HG02938 (cell line): ENCODE measurements at regions not wholly inside any gene's neighbourhood (a gene's known extent, or its start where the extent isn't known, plus 50 kb on each side); places are given as distances from the start of the nearest gene placed in this dataset.
A peak's percentile ranks its signal among the peaks of the same experiment; 100 is the strongest.

ENCODE experiments used
- ATAC-seq: cut with Tn5 transposase; IDR thresholded peaks from one replicate; pipeline ENCODE4 v1.9.1; 2021; ENCODE audit warnings: mild to moderate bottlenecking, moderate library complexity; ENCODE audit not compliant: unreplicated experiment

DNA sequence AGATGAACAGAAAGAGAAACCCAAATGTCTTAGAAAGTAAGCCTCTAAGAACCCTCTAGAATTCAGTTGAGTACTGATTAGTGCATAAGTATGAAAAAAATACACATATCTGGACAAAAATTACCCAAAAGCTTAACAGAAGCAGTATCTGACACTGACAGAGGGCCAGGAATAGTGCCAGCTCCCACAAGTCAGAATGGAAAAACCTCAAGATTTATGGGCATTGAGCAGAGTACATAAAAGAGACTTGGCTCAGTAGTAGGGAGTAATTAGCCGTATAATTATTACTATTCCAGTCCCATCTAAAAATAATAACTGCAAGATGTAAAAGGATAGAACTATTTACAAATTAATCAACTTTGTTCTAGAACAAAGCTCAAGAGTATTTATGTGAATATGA is 834.5 kb downstream of the FAM181B start:
- ATAC-seq: no peak

DNA sequence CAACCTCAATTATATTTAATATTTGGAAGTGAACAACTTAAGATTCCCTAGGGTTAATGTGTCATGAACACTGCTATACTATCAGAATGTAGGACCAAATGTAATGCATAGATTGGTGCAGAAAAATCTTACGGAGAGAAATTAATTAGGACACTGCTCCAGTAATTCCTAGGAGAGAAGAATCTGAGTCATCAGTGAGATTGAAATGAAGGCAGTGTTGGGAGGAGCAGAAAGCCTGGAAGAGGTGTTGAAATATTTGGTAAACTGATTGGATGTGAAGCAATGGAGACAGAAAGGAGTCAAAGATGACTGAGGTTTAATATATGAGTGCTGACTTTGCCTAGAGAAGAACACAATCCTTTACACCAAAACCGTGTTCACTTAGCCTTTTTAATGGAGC is 836.0 kb downstream of the FAM181B start:
- no peak for ATAC-seq

- no peak for ATAC-seq
Measured at GRCh38 chr11:81895258-81895657, 838.4 kb downstream of the FAM181B start.

- no peak for ATAC-seq
Measured at GRCh38 chr11:81892770-81893635, 840.7 kb downstream of the FAM181B start.

DNA sequence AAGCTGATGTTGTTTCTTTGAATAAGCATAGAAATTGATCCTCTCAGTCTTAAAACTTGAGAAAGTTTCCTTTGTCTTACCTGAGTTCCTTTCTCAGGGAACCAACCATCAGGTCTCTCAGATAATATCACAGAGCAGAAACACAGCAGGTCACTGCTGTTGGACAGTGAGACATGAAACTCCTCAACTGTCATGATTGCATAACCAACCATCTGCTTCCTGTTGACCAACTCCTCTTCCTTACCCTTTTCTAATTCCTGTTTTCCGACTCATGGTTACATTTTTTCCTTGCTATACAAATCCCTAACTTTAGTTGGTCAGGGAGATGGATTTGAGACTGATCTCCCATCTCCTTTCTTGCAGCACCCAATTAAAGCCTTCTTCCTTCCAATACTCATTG is 845.3 kb downstream of the FAM181B start:
- no peak for ATAC-seq

DNA sequence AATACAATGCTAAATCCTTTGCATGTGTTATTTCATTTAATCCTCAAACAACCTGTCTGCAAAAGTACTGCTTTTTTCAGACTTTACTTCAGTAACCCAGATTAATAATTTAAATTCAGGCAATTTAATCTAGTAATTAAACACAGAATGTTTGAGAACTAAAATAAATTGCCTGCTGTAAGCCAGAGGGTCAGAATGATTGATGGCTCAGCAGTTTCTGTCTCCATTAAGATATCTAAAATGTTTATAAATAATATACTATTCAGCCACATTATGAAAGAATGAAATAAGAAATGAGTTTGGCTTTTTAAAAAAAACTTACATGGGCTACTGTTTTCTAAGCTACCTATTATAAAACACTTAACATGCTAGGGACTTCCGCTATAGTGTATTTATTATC is 846.0 kb downstream of the FAM181B start:
- no peak for ATAC-seq

DNA sequence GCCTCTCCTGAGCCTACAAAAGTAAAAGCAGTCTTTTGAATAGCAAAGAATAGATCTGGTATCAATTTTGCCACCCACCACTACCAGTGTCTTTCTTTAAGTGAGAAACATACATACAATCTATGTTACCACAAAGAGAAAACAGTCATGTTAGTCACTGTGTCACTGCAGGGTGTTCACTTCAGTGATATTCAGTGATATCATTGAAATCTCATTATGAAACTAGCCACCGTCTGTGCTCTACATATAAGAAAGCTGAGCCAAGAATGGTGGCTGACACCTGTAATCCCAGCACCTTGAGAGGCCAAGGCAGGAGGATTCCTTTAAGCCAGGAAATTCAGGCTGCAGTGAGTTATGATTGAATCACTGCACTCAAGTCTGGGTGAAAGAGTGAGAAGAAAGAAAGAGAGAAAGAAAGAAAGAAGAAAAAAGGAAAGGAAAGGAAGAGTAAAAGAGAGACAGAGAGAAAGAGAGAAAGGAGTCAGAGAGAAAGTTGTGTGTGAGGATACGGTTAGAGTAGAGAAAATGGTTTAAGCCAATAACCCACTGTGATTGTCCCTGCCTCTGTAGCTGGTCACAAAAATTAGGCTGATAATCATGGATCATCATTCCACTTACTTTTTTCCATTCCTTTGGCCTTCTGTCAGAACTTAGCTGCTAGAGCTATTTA is 847.1 kb downstream of the FAM181B start:
- no peak for ATAC-seq

- peak; percentile 29 for ATAC-seq
Measured at GRCh38 chr11:81874635-81875034, 859.0 kb downstream of the FAM181B start.

GRCh38 chr11:81870815-81871214 is 862.8 kb downstream of the FAM181B start:
- no peak for ATAC-seq

GRCh38 chr11:81870066-81870412 is 863.6 kb downstream of the FAM181B start:
- peak; percentile 56 for ATAC-seq

- peak; percentile 97 for ATAC-seq
Measured at GRCh38 chr11:81869351-81870065, 864.2 kb downstream of the FAM181B start.

- no peak for ATAC-seq
Measured at GRCh38 chr11:81866896-81867295, 866.8 kb downstream of the FAM181B start.

GRCh38 chr11:81857386-81857785 is 876.3 kb downstream of the FAM181B start:
- no peak for ATAC-seq

DNA sequence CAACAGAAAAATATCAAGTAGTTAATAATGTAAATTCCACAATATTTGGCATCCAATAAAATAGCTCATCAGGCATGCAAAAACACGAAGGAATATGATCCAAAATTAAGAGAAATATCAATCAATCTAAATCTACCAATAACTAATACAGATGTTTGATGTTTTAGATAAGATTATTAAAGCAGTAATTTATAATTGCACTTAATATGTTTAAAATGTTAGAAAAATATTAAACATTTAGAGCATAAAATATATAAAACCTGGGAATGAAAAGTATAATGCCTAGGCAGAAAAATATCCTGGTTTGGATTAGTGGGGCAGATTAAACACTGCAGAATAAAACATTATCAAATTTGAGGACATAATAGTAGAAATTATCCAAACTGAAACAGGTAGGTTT is 879.9 kb downstream of the FAM181B start:
- no peak for ATAC-seq

GRCh38 chr11:81852896-81853295 is 880.8 kb downstream of the FAM181B start:
- ATAC-seq: no peak

DNA sequence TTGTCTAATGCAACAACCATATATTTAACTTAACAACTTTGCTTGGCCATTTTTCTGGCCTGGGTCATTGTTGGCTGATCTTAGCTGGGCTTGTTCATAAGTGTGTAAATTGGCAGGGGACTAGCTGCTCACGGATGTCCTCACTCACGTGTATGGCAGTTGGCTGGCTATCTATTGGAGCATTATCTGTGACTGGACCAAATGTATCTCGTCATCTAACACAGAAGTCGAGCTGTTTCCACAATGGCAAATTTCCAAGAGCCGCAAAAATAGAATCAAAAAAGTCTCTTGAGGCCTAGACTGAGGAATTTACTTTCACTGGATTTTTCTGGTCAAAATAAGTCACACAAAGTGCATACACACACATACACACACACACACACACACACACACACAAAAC is 893.3 kb downstream of the FAM181B start:
- no peak for ATAC-seq

DNA sequence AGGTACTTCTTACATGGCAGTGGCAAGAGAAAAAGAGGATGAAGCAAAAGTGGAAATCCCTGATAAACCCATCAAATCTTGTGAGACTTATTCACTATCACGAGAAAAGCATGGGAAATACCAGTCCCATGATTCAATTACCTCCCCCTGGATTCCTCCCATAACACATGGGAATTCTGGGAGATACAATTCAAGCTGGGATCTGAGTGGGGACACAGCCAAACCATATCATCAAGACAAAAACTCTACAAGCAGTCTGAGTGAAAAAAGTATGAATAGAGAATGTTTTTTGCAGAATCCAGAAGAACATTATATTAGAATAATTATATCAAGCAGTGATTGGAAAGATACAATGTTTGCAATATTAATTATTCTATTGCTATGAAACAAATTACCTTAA is 893.7 kb downstream of the FAM181B start:
- no peak for ATAC-seq

DNA sequence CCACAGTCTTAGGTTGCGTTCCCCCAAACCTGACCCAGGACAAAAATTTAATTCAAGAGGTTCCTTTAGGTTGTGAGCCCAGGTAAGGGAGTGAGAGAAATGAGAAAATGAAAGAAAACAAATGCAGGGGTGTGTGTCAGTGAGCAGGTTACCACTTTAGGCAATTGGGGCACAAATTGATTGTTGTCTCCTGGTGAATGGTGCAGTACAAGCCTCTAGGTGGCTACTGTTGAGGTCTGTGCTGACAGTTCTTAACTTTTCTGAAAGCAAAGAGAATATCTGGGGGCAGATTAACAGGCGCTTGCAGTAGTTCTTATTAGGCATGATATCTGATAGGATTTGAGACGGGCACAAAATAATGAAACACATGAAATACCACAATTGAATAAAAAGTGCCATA is 894.6 kb downstream of the FAM181B start:
- ATAC-seq: no peak

DNA sequence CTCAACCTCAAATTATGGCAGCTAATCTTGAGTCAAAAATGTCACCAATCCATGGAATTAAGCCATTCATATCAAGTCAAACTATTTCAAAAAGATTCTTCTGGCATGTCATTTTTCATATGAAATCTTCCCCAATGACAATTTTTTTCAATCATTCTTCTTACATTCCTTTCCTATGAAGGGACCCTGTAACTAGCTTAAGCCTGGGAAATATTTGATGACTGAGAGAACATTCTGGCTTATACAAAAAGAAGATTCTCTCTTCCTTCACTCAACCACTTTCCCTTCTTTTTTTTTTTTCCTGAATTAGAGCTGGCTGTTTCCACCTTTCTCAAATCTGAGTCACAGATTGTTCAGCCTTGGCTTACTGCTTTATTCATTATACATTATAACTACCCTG is 903.7 kb downstream of the FAM181B start:
- no peak for ATAC-seq

- ATAC-seq: no peak
Measured at GRCh38 chr11:81825346-81825745, 908.3 kb downstream of the FAM181B start.

DNA sequence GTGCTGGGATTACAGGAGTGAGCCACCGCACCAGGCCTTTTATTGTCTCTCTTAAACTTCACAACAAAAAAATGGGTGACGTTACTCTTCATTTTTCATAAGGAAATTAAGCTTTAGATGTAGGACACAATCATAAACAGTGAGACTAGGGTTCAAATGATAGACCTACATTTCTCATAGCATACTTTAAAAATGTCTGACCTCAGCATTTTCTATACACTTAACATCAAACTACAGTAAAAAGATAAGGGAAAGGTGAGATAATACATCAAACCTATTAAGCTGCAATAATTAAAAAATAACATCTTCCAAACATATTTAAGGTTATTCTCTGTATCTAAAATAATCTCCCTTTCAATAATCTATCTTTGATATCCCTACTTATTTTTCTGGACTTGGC is 914.2 kb downstream of the FAM181B start:
- ATAC-seq: no peak

- no peak for ATAC-seq
Measured at GRCh38 chr11:81804858-81805257, 928.8 kb downstream of the FAM181B start.
